Trophoblast cell (in vitro differentiated cells and primary cell): ENCODE measurements at regions not wholly inside any gene's neighbourhood (a gene's known extent, or its start where the extent isn't known, plus 50 kb on each side); places are given as distances from the start of the nearest gene placed in this dataset.

Experiments used
- DNase-seq, 2 donors: peaks; one replicate each; pipeline ENCODE4 v3.0.0-alpha.2; 2016
- H2AFZ ChIP-seq: 2 replicates; pipeline ENCODE4 v1.6.1; 2013; ENCODE audit warnings: low read length, moderate library complexity, mild to moderate bottlenecking; ENCODE audit not compliant: insufficient read depth, poor library complexity
- H2AK5ac ChIP-seq: 2 replicates; pipeline ENCODE4 v1.6.1; 2013; ENCODE audit warnings: mild to moderate bottlenecking, low read length
- H2BK120ac ChIP-seq: 2 replicates; pipeline ENCODE4 v1.6.1; 2013; ENCODE audit warnings: low read length, mild to moderate bottlenecking, moderate library complexity; ENCODE audit not compliant: insufficient read depth, poor library complexity
- H2BK12ac ChIP-seq: 2 replicates; pipeline ENCODE4 v1.6.1; 2013; ENCODE audit warnings: mild to moderate bottlenecking, low read length, moderate library complexity
- H2BK5ac ChIP-seq: 2 replicates; pipeline ENCODE4 v1.6.1; 2013; ENCODE audit warnings: low read length, low read depth, moderate library complexity, mild to moderate bottlenecking; ENCODE audit not compliant: poor library complexity
- H3K14ac ChIP-seq: 2 replicates; pipeline ENCODE4 v1.6.1; 2013; ENCODE audit warnings: mild to moderate bottlenecking, low read length
- H3K18ac ChIP-seq: 2 replicates; pipeline ENCODE4 v1.6.1; 2013; ENCODE audit warnings: mild to moderate bottlenecking, low read length
- H3K23ac ChIP-seq: 2 replicates; pipeline ENCODE4 v1.6.1; 2013; ENCODE audit warnings: low read length
- H3K27ac ChIP-seq: 2 replicates; pipeline ENCODE4 v1.5.1; 2013; ENCODE audit warnings: low read depth, mild to moderate bottlenecking, inconsistent platforms, low read length, moderate library complexity
- H3K27me3 ChIP-seq: 2 replicates; pipeline ENCODE4 v1.6.1; 2013; ENCODE audit warnings: inconsistent platforms, mild to moderate bottlenecking, low read length, moderate library complexity; ENCODE audit not compliant: insufficient read depth
- H3K36me3 ChIP-seq, 2 experiments: 1 replicate in 1 of 2; 2 replicates in 1 of 2; pipeline ENCODE4 v1.6.1; 2013; ENCODE audit warnings: low read length in 2 of 2, mild to moderate bottlenecking in 2 of 2, moderate library complexity in 1 of 2; ENCODE audit not compliant: insufficient read depth in 2 of 2, control insufficient read depth in 1 of 2
- H3K4ac ChIP-seq: 2 replicates; pipeline ENCODE4 v1.6.1; 2013; ENCODE audit warnings: low read depth, mild to moderate bottlenecking, low read length, moderate library complexity
- H3K4me1 ChIP-seq, 2 experiments: 1 replicate in 1 of 2; 2 replicates in 1 of 2; pipeline ENCODE4 v1.6.1; 2013; ENCODE audit warnings: low read length in 2 of 2, mild to moderate bottlenecking in 2 of 2, moderate library complexity in 1 of 2; ENCODE audit not compliant: insufficient read depth in 2 of 2, control insufficient read depth in 1 of 2
- H3K4me2 ChIP-seq: 2 replicates; pipeline ENCODE4 v1.6.1; 2013; ENCODE audit warnings: inconsistent platforms, mild to moderate bottlenecking, low read length, moderate library complexity
- H3K4me3 ChIP-seq: 2 replicates; pipeline ENCODE4 v1.5.1; 2013; ENCODE audit warnings: mild to moderate bottlenecking, low read depth, low read length, inconsistent platforms
- H3K79me1 ChIP-seq: one replicate; pipeline ENCODE4 v1.6.1; 2013; ENCODE audit warnings: low read length
- H3K79me2 ChIP-seq: 2 replicates; pipeline ENCODE4 v1.6.1; 2013; ENCODE audit warnings: low read length, mild to moderate bottlenecking; ENCODE audit not compliant: control insufficient read depth, insufficient read depth, poor library complexity
- H3K9ac ChIP-seq: 2 replicates; pipeline ENCODE4 v1.6.1; 2013; ENCODE audit warnings: mild to moderate bottlenecking, low read length
- H3K9me3 ChIP-seq: 2 replicates; pipeline ENCODE4 v1.6.1; 2013; ENCODE audit warnings: low read depth, mild to moderate bottlenecking, control low read depth, inconsistent platforms, low read length; ENCODE audit not compliant: insufficient read depth
- H4K12ac ChIP-seq: 2 replicates; pipeline ENCODE4 v1.6.1; 2013; ENCODE audit warnings: low read depth, mild to moderate bottlenecking, low read length, moderate library complexity
- H4K8ac ChIP-seq: 2 replicates; pipeline ENCODE4 v1.6.1; 2013; ENCODE audit warnings: low read depth, mild to moderate bottlenecking, low read length, moderate library complexity
- H4K91ac ChIP-seq: one replicate; pipeline ENCODE4 v1.6.1; 2013; ENCODE audit warnings: low read depth, mild to moderate bottlenecking, low read length, moderate library complexity
- WGBS: extraction: QIAGEN DNeasy Blood & Tissue Kit; methylation state at CpG from one replicate; pipeline ENCODE4 v1.1.7; 2013; ENCODE audit warnings: missing lambda C conversion rate; ENCODE audit not compliant: insufficient read length, insufficient coverage; ENCODE audit errors: extremely low coverage; 5-methylcytosine and 5-hydroxymethylcytosine counted together

GRCh38 chr12:86601550-86602308 is 345.5 kb upstream of the MGAT4C start:
- H3K4me1 ChIP-seq: no peaks in the 10 kb centered on the region
- H2BK5ac ChIP-seq: no peak overlapping the region
- H2BK120ac ChIP-seq: no peak overlapping the region
- no peaks in the 10 kb centered on the region for H3K36me3 ChIP-seq
- H3K79me2 ChIP-seq: no peaks in the 10 kb centered on the region
- no peaks in the 10 kb centered on the region for H3K9me3 ChIP-seq
- no peak overlapping the region for H2AFZ ChIP-seq
- H4K8ac ChIP-seq: no peak overlapping the region
- no peak overlapping the region for H4K12ac ChIP-seq
- no peak overlapping the region for H3K4me2 ChIP-seq
- no peak overlapping the region for H3K18ac ChIP-seq
- H2AK5ac ChIP-seq: no peak overlapping the region
- H3K4ac ChIP-seq: no peak overlapping the region
- no peaks in the 10 kb centered on the region for H3K79me1 ChIP-seq
- no CpG with 5 or more reads among the region's 27 CpGs for WGBS
- H3K4me3 ChIP-seq: no peak overlapping the region
- H3K23ac ChIP-seq: no peak overlapping the region
- no peak overlapping the region for H3K14ac ChIP-seq
- no peak overlapping the region for H3K27ac ChIP-seq
- no peak overlapping the region for H4K91ac ChIP-seq
- no peak for DNase-seq
- no peaks in the 10 kb centered on the region for H3K27me3 ChIP-seq
- H2BK12ac ChIP-seq: no peak overlapping the region
- no peak overlapping the region for H3K9ac ChIP-seq

- H3K36me3 ChIP-seq: no peaks in the 10 kb centered on the region
- H4K91ac ChIP-seq: no peak overlapping the region
- no peaks in the 10 kb centered on the region for H3K79me1 ChIP-seq
- DNase-seq: no peak
- no peaks in the 10 kb centered on the region for H3K4me1 ChIP-seq
- no peak overlapping the region for H3K18ac ChIP-seq
- H3K14ac ChIP-seq: no peak overlapping the region
- H3K9ac ChIP-seq: no peak overlapping the region
- no peak overlapping the region for H2BK5ac ChIP-seq
- H4K12ac ChIP-seq: no peak overlapping the region
- no peak overlapping the region for H2BK120ac ChIP-seq
- no peak overlapping the region for H3K23ac ChIP-seq
- H2AFZ ChIP-seq: no peak overlapping the region
- no peaks in the 10 kb centered on the region for H3K9me3 ChIP-seq
- no peak overlapping the region for H3K4me2 ChIP-seq
- H3K79me2 ChIP-seq: no peaks in the 10 kb centered on the region
- no peak overlapping the region for H4K8ac ChIP-seq
- no peaks in the 10 kb centered on the region for H3K27me3 ChIP-seq
- no peak overlapping the region for H2AK5ac ChIP-seq
- H3K4me3 ChIP-seq: no peak overlapping the region
- H3K4ac ChIP-seq: no peak overlapping the region
- no CpG with 5 or more reads among the region's 24 CpGs for WGBS
- H2BK12ac ChIP-seq: no peak overlapping the region
- H3K27ac ChIP-seq: no peak overlapping the region
These were observed 344.6 kb upstream of the MGAT4C start for GRCh38 chr12:86600664-86601231.

- Histone ChIP-seq H3K4me1 (no peaks in the 10 kb centered on the region), H2BK12ac (no peak overlapping the region), H3K79me1 (no peaks in the 10 kb centered on the region), H3K79me2 (no peaks in the 10 kb centered on the region), H3K9ac (no peak overlapping the region), H4K91ac (no peak overlapping the region), H3K4me3 (no peak overlapping the region), H2BK5ac (no peak overlapping the region), H3K36me3 (no peaks in the 10 kb centered on the region), H3K27me3 (no peaks in the 10 kb centered on the region), H3K4ac (no peak overlapping the region), H3K9me3 (no peaks in the 10 kb centered on the region), H3K27ac (no peak overlapping the region), H3K23ac (no peak overlapping the region), H4K8ac (no peak overlapping the region), H2AK5ac (no peak overlapping the region), H3K18ac (no peak overlapping the region), H2AFZ (no peak overlapping the region), H3K14ac (no peak overlapping the region), H3K4me2 (no peak overlapping the region), H4K12ac (no peak overlapping the region), H2BK120ac (no peak overlapping the region)
- no peak for DNase-seq
These were observed 341.2 kb upstream of the MGAT4C start for GRCh38 chr12:86597431-86597830.

GRCh38 chr12:86590296-86590695 is 334.1 kb upstream of the MGAT4C start:
- H3K4me2 ChIP-seq: no peak overlapping the region
- no peak overlapping the region for H3K9ac ChIP-seq
- no peaks in the 10 kb centered on the region for H3K79me2 ChIP-seq
- H2BK12ac ChIP-seq: no peak overlapping the region
- H3K27ac ChIP-seq: no peak overlapping the region
- no peak overlapping the region for H3K23ac ChIP-seq
- no peaks in the 10 kb centered on the region for H3K27me3 ChIP-seq
- no peaks in the 10 kb centered on the region for H3K9me3 ChIP-seq
- H3K4ac ChIP-seq: no peak overlapping the region
- no peaks in the 10 kb centered on the region for H3K36me3 ChIP-seq
- no peak overlapping the region for H4K91ac ChIP-seq
- H3K18ac ChIP-seq: no peak overlapping the region
- no peak overlapping the region for H3K14ac ChIP-seq
- H4K12ac ChIP-seq: no peak overlapping the region
- H4K8ac ChIP-seq: no peak overlapping the region
- H2AFZ ChIP-seq: no peak overlapping the region
- H3K4me3 ChIP-seq: no peak overlapping the region
- H3K4me1 ChIP-seq: no peaks in the 10 kb centered on the region
- H2BK5ac ChIP-seq: no peak overlapping the region
- no peaks in the 10 kb centered on the region for H3K79me1 ChIP-seq
- DNase-seq: no peak
- no peak overlapping the region for H2AK5ac ChIP-seq
- no peak overlapping the region for H2BK120ac ChIP-seq
